NB4 (cell line): ENCODE measurements at regions not wholly inside any gene's neighbourhood (a gene's known extent, or its start where the extent isn't known, plus 50 kb on each side); places are given as distances from the start of the nearest gene placed in this dataset.

ENCODE experiments used
- CTCF ChIP-seq: IDR thresholded peaks from one replicate; pipeline ENCODE4 v1.5.1; 2012; ENCODE audit warnings: low read depth, low read length
- MAX ChIP-seq: IDR thresholded peaks from 2 replicates; pipeline ENCODE4 v1.6.1; 2011; ENCODE audit warnings: low read depth, low read length
- POLR2A ChIP-seq: IDR thresholded peaks from 2 replicates; pipeline ENCODE4 v1.6.1; 2011; ENCODE audit warnings: mild to moderate bottlenecking; ENCODE audit not compliant: insufficient read length; ENCODE audit errors: extremely low read depth

GRCh38 chr17:77635176-77635575, 323.3 kb upstream of the TNRC6C start:
- TF ChIP-seq CTCF (no peak), MAX (no peak), POLR2A (no peak)
